ENCODE measurements at regions not wholly inside any gene's neighbourhood (a gene's known extent, or its start where the extent isn't known, plus 50 kb on each side); places are given as distances from the start of the nearest gene placed in this dataset.
A peak's percentile ranks its signal among the peaks of the same experiment; 100 is the strongest.
"Not testable (repeated sequence)": the region's sequence is repeated elsewhere in the genome, so short reads cannot be mapped to it uniquely, and the experiment has no call there.

DNA sequence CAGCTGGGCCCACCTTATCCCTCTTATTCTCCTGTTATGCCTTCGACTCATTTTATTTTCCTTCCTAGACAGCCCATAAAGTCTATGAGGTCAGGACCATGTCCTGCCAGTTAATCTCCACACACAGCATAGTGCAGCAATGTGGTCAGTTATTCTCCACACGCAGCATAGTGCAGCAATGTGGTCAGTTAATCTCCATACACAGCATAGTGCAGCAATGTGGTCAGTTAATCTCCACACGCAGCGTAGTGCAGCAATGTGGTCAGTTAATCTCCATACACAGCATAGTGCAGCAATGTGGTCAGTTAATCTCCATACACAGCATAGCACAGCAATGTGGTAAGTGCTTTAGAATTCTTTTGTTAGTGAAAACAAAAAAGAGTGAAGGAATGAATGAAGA, 77.8 kb downstream of the TEX36 start:
- DNase-seq (ENCODE audit: low spot score): peak; percentile 57

DNA sequence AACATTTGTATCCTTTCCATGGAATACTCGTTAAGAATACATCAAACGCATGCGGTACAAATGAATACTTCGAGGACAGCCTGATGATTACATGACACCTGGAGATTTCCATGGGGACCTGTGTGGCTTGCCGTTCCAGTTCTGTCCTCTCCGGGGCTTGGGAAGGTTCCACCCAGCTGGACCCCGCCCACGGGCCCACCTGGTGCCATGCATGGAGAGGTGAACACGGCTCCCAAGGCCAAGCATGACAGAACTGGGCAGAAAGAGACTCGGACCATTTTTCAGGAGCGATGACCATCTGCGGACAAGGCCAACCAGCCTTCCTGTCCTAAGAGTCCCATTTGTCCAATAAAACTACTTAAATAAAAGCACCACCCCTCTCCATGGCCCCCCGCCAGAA, 80.1 kb downstream of the TEX36 start:
- DNase-seq (ENCODE audit: low spot score): no peak

DNA sequence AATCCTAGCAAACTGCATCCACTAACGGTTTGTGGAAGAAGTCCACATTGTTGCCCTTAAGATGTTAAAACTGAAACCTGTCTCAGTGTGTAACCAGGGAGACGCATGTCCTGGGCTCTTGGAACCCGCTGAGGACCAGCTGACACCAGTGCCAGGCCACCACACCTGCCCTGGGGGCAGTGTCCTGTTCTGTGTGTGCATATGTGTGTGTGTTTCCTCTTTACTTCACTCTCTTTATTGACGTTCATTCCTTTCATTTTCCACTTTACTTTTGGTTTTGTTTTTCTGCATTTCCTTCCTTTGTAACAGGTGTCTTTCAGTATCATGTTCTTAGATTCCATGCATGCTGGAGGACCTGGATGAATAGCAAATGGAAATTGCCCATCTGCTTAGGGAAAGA, 83.8 kb downstream of the TEX36 start:
- DNase-seq (ENCODE audit: low spot score): no peak

DNA sequence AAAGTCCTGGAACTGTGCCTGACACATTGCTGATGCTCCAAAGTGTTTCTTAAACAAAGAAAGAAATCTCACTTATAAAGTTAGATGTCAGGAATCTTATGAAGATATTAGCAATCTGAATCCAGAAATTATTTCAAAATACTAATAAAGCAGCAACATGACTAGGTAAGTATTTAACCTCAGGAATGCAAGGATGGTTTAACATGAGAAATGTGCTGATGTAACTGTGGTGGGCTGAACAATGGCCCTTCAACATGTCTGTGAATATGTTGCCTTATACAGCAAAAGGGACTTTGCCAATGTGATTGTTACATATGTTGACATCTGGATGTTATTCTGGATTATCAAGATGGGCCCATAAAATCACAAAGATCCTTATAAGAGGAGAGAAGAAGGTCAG, 87.1 kb downstream of the TEX36 start:
- no peak for DNase-seq (ENCODE audit: low spot score)

GRCh38 chr10:125593644-125594043, 89.3 kb downstream of the TEX36 start:
- no peak for DNase-seq (ENCODE audit: low spot score)

- DNase-seq (ENCODE audit: low spot score): no peak
Observed at GRCh38 chr10:125592897-125593296, 90.1 kb downstream of the TEX36 start.

- DNase-seq (ENCODE audit: low spot score): no peak
Observed at GRCh38 chr10:125591886-125592285, 91.1 kb downstream of the TEX36 start.

- not testable (repeated sequence) for DNase-seq (ENCODE audit: low spot score)
Observed at GRCh38 chr10:125588738-125589137, 94.2 kb downstream of the TEX36 start.

DNA sequence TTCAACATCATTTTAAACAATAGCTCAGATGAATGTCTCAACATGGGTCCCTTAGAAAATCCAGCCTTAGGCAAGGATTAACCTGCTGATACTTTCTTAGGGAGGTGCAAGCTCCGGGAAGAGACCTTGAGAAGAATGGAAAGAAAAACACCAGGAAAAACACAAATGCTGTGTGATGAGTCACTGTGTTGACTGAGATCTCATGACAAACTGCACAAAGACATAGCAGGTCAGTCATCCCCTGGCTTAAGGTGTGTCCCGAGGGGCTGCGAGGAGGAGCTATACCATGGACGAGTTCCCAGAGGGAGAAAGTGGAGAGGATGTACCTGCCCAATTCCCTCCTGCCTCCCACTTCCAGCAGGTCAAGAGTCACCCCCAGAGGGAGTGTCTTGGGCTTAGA, 98.0 kb downstream of the TEX36 start:
- no peak for DNase-seq (ENCODE audit: low spot score)

GRCh38 chr10:125578658-125579315, 104.2 kb downstream of the TEX36 start:
- no peak for DNase-seq (ENCODE audit: low spot score)

GRCh38 chr10:125575843-125576242, 107.1 kb downstream of the TEX36 start:
- DNase-seq (ENCODE audit: low spot score): no peak

- no peak for DNase-seq (ENCODE audit: low spot score)
Observed at GRCh38 chr10:125568156-125568555, 114.8 kb downstream of the TEX36 start.

GRCh38 chr10:125567529-125567928, 115.4 kb downstream of the TEX36 start:
- no peak for DNase-seq (ENCODE audit: low spot score)

- DNase-seq (ENCODE audit: low spot score): no peak
Observed at GRCh38 chr10:125565046-125565445, 117.9 kb downstream of the TEX36 start.

GRCh38 chr10:125564570-125564969, 118.4 kb downstream of the TEX36 start:
- no peak for DNase-seq (ENCODE audit: low spot score)

DNA sequence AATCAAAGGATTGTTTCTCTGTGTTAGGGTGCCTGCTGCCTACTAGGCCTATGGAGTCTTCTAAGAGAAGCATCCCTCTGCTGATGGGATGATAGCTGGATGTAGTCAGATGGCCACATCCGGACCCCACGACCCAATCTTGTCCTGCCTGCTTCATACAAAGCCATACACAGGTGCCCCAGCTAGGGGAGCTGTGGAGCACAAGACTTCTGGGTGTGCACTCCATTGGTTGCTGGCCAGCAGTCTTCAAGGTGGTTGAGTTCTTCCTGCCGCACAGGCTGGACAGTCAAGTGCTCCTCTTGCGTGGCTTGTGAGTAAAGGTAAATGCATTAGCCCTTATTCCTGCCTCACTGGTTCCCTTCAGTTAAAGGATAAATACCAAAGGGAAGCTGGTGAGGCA, 120.2 kb downstream of the TEX36 start:
- DNase-seq (ENCODE audit: low spot score): no peak

GRCh38 chr10:125560947-125561346, 122.0 kb downstream of the TEX36 start:
- DNase-seq (ENCODE audit: low spot score): no peak

DNA sequence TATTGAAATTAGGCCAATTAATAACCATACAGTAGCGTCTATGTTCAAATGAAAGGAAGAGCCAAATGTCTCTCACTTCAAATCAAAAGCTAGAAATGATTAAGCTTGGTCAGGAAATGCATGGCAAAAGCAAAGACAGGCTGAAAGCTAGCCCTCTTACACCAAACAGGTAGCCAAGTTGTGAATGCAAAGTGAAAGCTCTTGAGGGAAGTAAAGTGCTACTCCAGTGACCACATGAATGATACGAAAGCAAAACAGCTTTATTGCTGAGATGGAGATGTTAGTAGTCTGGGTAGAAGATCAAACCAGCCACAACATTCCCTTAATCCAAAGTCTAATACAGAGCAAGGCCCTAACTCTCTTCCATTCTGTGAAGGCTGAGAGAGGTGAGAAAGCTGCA, 123.8 kb downstream of the TEX36 start:
- no peak for DNase-seq (ENCODE audit: low spot score)

GRCh38 chr10:125557801-125558505, 125.0 kb downstream of the TEX36 start:
- no peak for DNase-seq (ENCODE audit: low spot score)

DNA sequence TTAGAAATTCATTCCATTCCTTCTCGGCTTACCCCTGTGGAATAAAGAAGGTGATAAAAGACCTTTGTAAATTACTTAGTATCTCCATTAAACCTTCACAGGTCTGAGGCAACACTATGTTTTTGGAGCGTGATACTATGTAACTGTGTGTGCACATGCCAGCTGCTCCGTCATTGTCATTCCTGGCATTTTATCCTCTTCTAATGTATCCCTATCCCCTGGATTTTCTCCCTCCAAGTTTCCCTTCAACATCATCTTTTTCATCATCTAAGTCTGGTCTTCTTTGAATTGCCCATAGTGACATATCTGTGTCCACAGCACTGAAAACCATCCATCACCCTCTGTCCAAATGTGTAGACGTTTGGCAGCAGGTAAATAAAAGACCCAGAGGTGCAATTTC, 125.7 kb downstream of the TEX36 start:
- no peak for DNase-seq (ENCODE audit: low spot score)

GRCh38 chr10:125556882-125557281, 126.1 kb downstream of the TEX36 start:
- DNase-seq (ENCODE audit: low spot score): no peak

DNA sequence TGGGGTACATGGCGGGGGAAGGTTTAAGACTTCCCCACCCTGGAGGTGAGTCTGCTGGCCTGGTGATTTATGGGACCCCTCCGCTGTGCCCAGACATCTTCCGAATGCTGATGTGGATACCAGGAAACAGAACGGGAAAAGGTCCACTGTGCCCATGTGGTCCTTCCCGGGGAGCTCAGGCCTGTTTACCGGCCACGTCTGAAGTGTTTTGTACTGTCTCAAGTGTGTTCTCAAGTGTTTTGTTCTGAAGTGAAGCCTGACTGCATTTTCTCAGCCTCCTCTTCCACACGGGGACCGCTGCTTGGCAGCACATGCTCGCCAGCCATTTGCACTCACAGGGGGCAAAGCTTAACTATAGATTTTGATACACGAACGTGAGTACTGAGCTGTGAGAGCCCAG, 127.2 kb downstream of the TEX36 start:
- no peak for DNase-seq (ENCODE audit: low spot score)

DNA sequence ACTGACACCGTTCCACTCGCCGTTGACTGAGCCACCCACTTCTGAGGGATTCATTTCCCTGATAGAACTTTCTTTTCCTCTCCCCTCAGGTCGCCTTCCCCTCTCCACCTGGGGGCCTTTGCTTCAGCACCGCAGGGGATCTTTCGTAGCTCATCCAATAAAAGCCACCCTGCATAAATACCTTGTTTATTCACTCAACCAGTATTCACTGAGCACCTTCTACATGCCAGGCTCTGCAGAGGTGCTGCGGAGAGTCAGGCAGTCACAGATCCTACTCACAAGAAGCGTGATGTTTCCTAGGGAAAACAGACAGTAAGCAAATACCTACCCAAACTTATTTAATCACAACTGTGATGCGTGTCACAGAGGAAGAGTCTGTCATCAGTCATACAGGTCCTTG, 127.7 kb downstream of the TEX36 start:
- DNase-seq (ENCODE audit: low spot score): no peak

DNA sequence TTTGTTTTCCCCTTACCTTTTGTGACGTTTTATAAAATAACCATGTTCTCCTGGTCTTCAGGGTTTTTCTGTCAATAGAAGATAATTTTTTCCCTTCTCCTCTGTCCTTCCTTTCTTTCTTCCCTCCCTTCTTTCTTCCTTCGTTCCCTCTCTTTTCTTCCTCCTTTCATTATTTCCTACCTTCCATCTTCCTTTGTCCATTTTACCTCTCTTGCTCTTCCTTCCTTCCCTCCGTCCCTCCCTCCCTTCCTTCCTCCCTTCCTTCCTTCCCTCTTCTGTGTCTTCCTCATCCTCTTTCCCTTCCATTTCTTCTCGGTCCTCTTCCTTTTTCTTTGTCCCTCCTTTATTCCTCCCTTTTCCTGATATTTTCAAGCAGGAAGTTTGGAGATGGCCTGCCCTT, 128.2 kb downstream of the TEX36 start:
- no peak for DNase-seq (ENCODE audit: low spot score)

Data from H4 (cell line).